Inflammatory macrophage treated with lipopolysaccharide for 1 hour (primary cell): ENCODE measurements at regions not wholly inside any gene's neighbourhood (a gene's known extent, or its start where the extent isn't known, plus 50 kb on each side); places are given as distances from the start of the nearest gene placed in this dataset.
"Not testable (repeated sequence)": the region's sequence is repeated elsewhere in the genome, so short reads cannot be mapped to it uniquely, and the experiment has no call there.

Experiments used
- DNase-seq, 2 donors: peaks; one replicate each; pipeline ENCODE4 v3.0.0-alpha.2; 2020 to 2022

GRCh38 chr12:59344224-59344623, 251.6 kb upstream of the SLC16A7 start:
- no peak for DNase-seq

- DNase-seq, result no peak
Measured at GRCh38 chr12:59329462-59329861, 266.4 kb upstream of the SLC16A7 start.

GRCh38 chr12:59328395-59329075, 267.3 kb upstream of the SLC16A7 start:
- not testable (repeated sequence) for DNase-seq

- DNase-seq, result not testable (repeated sequence)
Measured at GRCh38 chr12:59326457-59326856, 269.4 kb upstream of the SLC16A7 start.

- no peak for DNase-seq
Measured at GRCh38 chr12:59322473-59322872, 273.4 kb upstream of the SLC16A7 start.

- no peak for DNase-seq
Measured at GRCh38 chr12:59321278-59321677, 274.6 kb upstream of the SLC16A7 start.

GRCh38 chr12:59320112-59320511, 275.7 kb upstream of the SLC16A7 start:
- no peak for DNase-seq

GRCh38 chr12:59318940-59319339, 276.9 kb upstream of the SLC16A7 start:
- no peak for DNase-seq

GRCh38 chr12:59317598-59317997, 278.2 kb upstream of the SLC16A7 start:
- no peak for DNase-seq

GRCh38 chr12:59316938-59317337, 278.9 kb upstream of the SLC16A7 start:
- DNase-seq, result no peak

GRCh38 chr12:59316354-59316753, 279.5 kb upstream of the SLC16A7 start:
- not testable (repeated sequence) for DNase-seq

- DNase-seq, result no peak
Measured at GRCh38 chr12:59314209-59314608, 281.6 kb upstream of the SLC16A7 start.

- DNase-seq, result no peak
Measured at GRCh38 chr12:59304077-59304721, 291.6 kb upstream of the SLC16A7 start.

GRCh38 chr12:59298296-59298695, 297.5 kb upstream of the SLC16A7 start:
- DNase-seq, result no peak

- no peak for DNase-seq
Measured at GRCh38 chr12:59294221-59294620, 301.6 kb upstream of the SLC16A7 start.

- DNase-seq, result no peak
Measured at GRCh38 chr12:59282999-59283398, 312.8 kb upstream of the SLC16A7 start.

- not testable (repeated sequence) for DNase-seq
Measured at GRCh38 chr12:59273561-59273960, 322.3 kb upstream of the SLC16A7 start.

- no peak for DNase-seq
Measured at GRCh38 chr12:59268295-59268809, 327.5 kb upstream of the SLC16A7 start.

GRCh38 chr12:59260202-59260601, 335.6 kb upstream of the SLC16A7 start:
- no peak for DNase-seq

GRCh38 chr12:59252731-59253130, 332.4 kb upstream of the LRIG3 start:
- DNase-seq, result no peak

GRCh38 chr12:59250766-59251165, 330.5 kb upstream of the LRIG3 start:
- no peak for DNase-seq

- DNase-seq, result no peak
Measured at GRCh38 chr12:59240048-59240447, 319.7 kb upstream of the LRIG3 start.

GRCh38 chr12:59234391-59234790, 314.1 kb upstream of the LRIG3 start:
- DNase-seq, result no peak

- DNase-seq, result no peak
Measured at GRCh38 chr12:59230334-59230733, 310.0 kb upstream of the LRIG3 start.

- DNase-seq, result no peak
Measured at GRCh38 chr12:59219148-59219547, 298.8 kb upstream of the LRIG3 start.
